CD14-positive monocyte (primary cell): ENCODE measurements at regions not wholly inside any gene's neighbourhood (a gene's known extent, or its start where the extent isn't known, plus 50 kb on each side); places are given as distances from the start of the nearest gene placed in this dataset.
A peak's percentile ranks its signal among the peaks of the same experiment; 100 is the strongest.

Experiments
- DNase-seq, 3 donors: peaks; one replicate each; pipeline ENCODE4 v3.0.0-alpha.2; 2011 to 2022
- H2AFZ ChIP-seq: 2 replicates; pipeline ENCODE4 v1.6.0; 2012; ENCODE audit warnings: mild to moderate bottlenecking, low read depth, low read length, inconsistent platforms; ENCODE audit not compliant: insufficient read depth, poor library complexity, severe bottlenecking
- H3K27ac ChIP-seq, 2 donors: 1 replicate in 1 of 2; 2 replicates in 1 of 2; pipeline ENCODE4 v1.5.1; 2012 to 2013; ENCODE audit warnings: low read length in 2 of 2, control low read depth in 1 of 2, inconsistent platforms in 1 of 2, low read depth in 1 of 2, mild to moderate bottlenecking in 1 of 2
- H3K27me3 ChIP-seq, 2 donors: one replicate each; pipeline versions ENCODE4 v1.6.0 to v1.6.1; 2011 to 2013; ENCODE audit warnings: low read length in 2 of 2; ENCODE audit not compliant: control insufficient read depth in 2 of 2, insufficient read depth in 2 of 2
- H3K36me3 ChIP-seq, 2 donors: replicated peaks in 1 of 2; 1 replicate in 1 of 2; 2 replicates in 1 of 2; pipeline versions ENCODE4 v1.5.1 to v1.6.1; 2012 to 2013; ENCODE audit warnings: low read length in 2 of 2, control low read depth in 1 of 2, inconsistent platforms in 1 of 2, mild to moderate bottlenecking in 1 of 2; ENCODE audit not compliant: insufficient read depth in 2 of 2, control insufficient read depth in 1 of 2
- H3K4me1 ChIP-seq, 2 donors: 1 replicate in 1 of 2; 2 replicates in 1 of 2; pipeline versions ENCODE4 v1.5.1 to v1.6.1; 2012 to 2013; ENCODE audit warnings: low read length in 2 of 2, control low read depth in 1 of 2, inconsistent platforms in 1 of 2, mild to moderate bottlenecking in 1 of 2, moderate library complexity in 1 of 2; ENCODE audit not compliant: insufficient read depth in 2 of 2, control insufficient read depth in 1 of 2
- H3K4me2 ChIP-seq: replicated peaks from 2 replicates; pipeline ENCODE3; 2012; ENCODE audit warnings: low read length, moderate library complexity, mild to moderate bottlenecking; ENCODE audit not compliant: poor library complexity, severe bottlenecking; ENCODE audit errors: extremely low read depth
- H3K4me3 ChIP-seq, 3 experiments: fragments of 200-600 bp in 1 of 3; sonication (generic) in 1 of 3; replicated peaks in 1 of 3; 1 replicate in 2 of 3; 2 replicates in 1 of 3; pipeline ENCODE4 v1.5.1; 2011 to 2013; ENCODE audit warnings: low read length in 3 of 3, mild to moderate bottlenecking in 3 of 3, control low read depth in 2 of 3, low read depth in 2 of 3, inconsistent platforms in 1 of 3, moderate library complexity in 1 of 3
- H3K79me2 ChIP-seq: 2 replicates; pipeline ENCODE4 v1.6.0; 2012; ENCODE audit warnings: mild to moderate bottlenecking, control low read depth, inconsistent platforms, low read length, moderate library complexity; ENCODE audit not compliant: insufficient read depth
- H3K9ac ChIP-seq: 2 replicates; pipeline ENCODE4 v1.6.0; 2017; ENCODE audit warnings: low read length, mild to moderate bottlenecking; ENCODE audit not compliant: insufficient read depth, poor library complexity, severe bottlenecking
- H3K9me3 ChIP-seq, 2 donors: replicated peaks in 1 of 2; 1 replicate in 1 of 2; 2 replicates in 1 of 2; pipeline versions ENCODE4 v1.5.1 to v1.6.1; 2012 to 2013; ENCODE audit warnings: low read length in 2 of 2, control low read depth in 1 of 2; ENCODE audit not compliant: control insufficient read depth in 1 of 2, insufficient read depth in 1 of 2
- H4K20me1 ChIP-seq: 2 replicates; pipeline ENCODE4 v1.6.0; 2012; ENCODE audit warnings: mild to moderate bottlenecking, low read length, control low read depth, moderate library complexity; ENCODE audit not compliant: insufficient read depth
- H3K27ac Mint-ChIP-seq, 7 donors: one replicate each; pipeline ENCODE4 v1.8.0; 2020; ENCODE audit warnings: mild to moderate bottlenecking in 7 of 7, mixed read lengths in 7 of 7, moderate library complexity in 6 of 7, inconsistent platforms in 2 of 7
- H3K27me3 Mint-ChIP-seq, 3 donors: one replicate each; pipeline ENCODE4 v1.8.0; 2021 to 2022; ENCODE audit warnings: low read depth in 3 of 3, mild to moderate bottlenecking in 3 of 3, mixed read lengths in 3 of 3, moderate library complexity in 3 of 3, inconsistent platforms in 1 of 3
- H3K36me3 Mint-ChIP-seq, 2 donors: one replicate each; pipeline ENCODE4 v1.8.0; 2020; ENCODE audit warnings: mixed read lengths in 2 of 2, inconsistent platforms in 1 of 2, mild to moderate bottlenecking in 1 of 2
- H3K4me1 Mint-ChIP-seq: one replicate; pipeline ENCODE4 v1.8.0; 2020; ENCODE audit warnings: mild to moderate bottlenecking, mixed read lengths
- H3K4me3 Mint-ChIP-seq, 2 donors: one replicate each; pipeline ENCODE4 v1.8.0; 2020; ENCODE audit warnings: mild to moderate bottlenecking in 2 of 2, mixed read lengths in 2 of 2, moderate library complexity in 1 of 2
- H3K9me3 Mint-ChIP-seq, 7 donors: one replicate each; pipeline ENCODE4 v1.8.0; 2020 to 2022; ENCODE audit warnings: mixed read lengths in 7 of 7, mild to moderate bottlenecking in 6 of 7, moderate library complexity in 6 of 7, inconsistent platforms in 2 of 7
- WGBS: methylation state at CpG from one replicate; pipeline ENCODE4 v1.1.5; 2013; ENCODE audit warnings: missing lambda C conversion rate; ENCODE audit not compliant: insufficient coverage; 5-methylcytosine and 5-hydroxymethylcytosine counted together
- intact Hi-C, 2 donors: fragments of 100-400 bp; cut with micrococcal nuclease; formaldehyde crosslinking; loops; one replicate each; pipeline versions ENCODE4 v1.15.0 to v1.15.1; 2023
- TF ChIP-seq, protein P1 (sequence below): fragments of 200-600 bp; IDR thresholded peaks from one replicate; pipeline ENCODE4 v1.8.0; 2022; ENCODE audit warnings: antibody characterized with exemption, mild to moderate bottlenecking

GRCh38 chr1:30650968-30651320 lies 72.4 kb downstream of the MATN1 start:
- Histone ChIP-seq H3K36me3 (no peaks in the 10 kb centered on the region), H3K27me3 (no peaks in the 10 kb centered on the region), H3K4me1 (no peaks in the 10 kb centered on the region), H3K79me2 (no peaks in the 10 kb centered on the region), H3K4me3 (no peak overlapping the region), H3K9ac (no peak overlapping the region), H3K9me3 (peaks cover 0 to 17% of the 10 kb centered on the region in 2 donors), H2AFZ (no peak overlapping the region), H4K20me1 (no peaks in the 10 kb centered on the region), H3K4me2 (no peak overlapping the region), H3K27ac (no peak overlapping the region)
- Mint-ChIP-seq H3K4me1 (peaks cover 2% of the 10 kb centered on the region), H3K9me3 (peaks cover 2 to 15% (median 10%) of the 10 kb centered on the region in 7 donors), H3K27me3 (peaks cover 17 to 32% (median 24%) of the 10 kb centered on the region in 3 donors), H3K4me3 (no peak overlapping the region), H3K36me3 (no peaks in the 10 kb centered on the region), H3K27ac (no peak overlapping the region)
- TF ChIP-seq, protein P1, sequence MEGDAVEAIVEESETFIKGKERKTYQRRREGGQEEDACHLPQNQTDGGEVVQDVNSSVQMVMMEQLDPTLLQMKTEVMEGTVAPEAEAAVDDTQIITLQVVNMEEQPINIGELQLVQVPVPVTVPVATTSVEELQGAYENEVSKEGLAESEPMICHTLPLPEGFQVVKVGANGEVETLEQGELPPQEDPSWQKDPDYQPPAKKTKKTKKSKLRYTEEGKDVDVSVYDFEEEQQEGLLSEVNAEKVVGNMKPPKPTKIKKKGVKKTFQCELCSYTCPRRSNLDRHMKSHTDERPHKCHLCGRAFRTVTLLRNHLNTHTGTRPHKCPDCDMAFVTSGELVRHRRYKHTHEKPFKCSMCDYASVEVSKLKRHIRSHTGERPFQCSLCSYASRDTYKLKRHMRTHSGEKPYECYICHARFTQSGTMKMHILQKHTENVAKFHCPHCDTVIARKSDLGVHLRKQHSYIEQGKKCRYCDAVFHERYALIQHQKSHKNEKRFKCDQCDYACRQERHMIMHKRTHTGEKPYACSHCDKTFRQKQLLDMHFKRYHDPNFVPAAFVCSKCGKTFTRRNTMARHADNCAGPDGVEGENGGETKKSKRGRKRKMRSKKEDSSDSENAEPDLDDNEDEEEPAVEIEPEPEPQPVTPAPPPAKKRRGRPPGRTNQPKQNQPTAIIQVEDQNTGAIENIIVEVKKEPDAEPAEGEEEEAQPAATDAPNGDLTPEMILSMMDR = no peak
- intact Hi-C loops = no loop called here
- WGBS = 80% methylated on average over 7 of the region's 7 CpGs
- DNase-seq = no peak

DNA sequence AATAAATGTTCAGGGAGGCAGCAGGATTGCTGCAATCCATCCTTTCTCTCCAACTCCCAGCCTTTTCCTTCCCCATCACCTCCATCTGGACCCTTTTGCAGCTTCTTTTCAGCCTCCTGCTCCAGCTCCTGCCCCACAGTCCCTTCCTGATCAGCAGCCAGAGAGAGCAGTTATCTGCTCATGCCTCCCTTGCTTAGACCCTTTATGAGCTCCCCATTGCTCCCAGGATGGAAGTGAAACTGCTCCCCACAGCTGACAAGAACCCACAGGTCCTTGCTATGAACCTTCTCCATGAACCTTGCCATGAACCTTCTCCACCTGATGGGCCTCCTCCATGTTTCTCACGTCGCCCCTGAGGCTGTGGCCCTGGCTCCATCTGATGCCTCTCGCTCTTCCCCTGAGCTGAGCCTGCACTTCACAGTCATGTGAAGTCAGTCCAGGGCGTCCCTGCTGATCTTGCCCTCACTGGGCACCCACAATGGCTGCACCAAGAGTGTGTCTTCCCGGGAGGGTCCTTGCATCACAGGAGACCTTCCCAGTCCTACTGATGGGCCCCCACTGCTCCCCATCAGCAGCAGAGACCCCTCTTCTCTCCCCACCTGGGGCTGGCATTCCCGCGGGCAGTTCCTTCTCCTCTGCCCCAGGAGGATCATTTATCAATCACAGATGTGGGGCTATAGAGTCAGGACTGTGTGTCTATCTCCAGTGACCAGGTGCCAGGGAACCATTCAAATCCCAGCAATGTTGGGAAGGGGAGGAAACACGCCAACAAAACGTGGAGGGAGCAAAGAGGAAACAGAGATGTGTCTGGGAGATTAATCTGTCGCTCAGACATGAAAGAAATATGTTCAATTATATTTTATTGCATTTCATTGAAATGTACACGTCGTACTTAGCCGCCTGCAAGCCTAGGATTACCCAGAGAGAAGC lies 73.1 kb downstream of the MATN1 start:
- Histone ChIP-seq H3K36me3 (no peaks in the 10 kb centered on the region), H3K27me3 (no peaks in the 10 kb centered on the region)
- H3K27me3 Mint-ChIP-seq = peaks cover 15 to 35% (median 31%) of the 10 kb centered on the region in 3 donors

More for the DNA sequence above, 73.1 kb downstream of the MATN1 start:
- TF ChIP-seq, protein P1 = no peak
- WGBS = 58% methylated on average over 9 of the region's 13 CpGs
- H3K4me3 ChIP-seq = no peak overlapping the region
- Mint-ChIP-seq H3K27ac (peak overlapping the region in 1 of 7 donors; percentile 10), H3K9me3 (peaks cover 2 to 12% (median 8%) of the 10 kb centered on the region in 7 donors), H3K36me3 (no peaks in the 10 kb centered on the region), H3K4me1 (peaks cover 2% of the 10 kb centered on the region), H3K4me3 (no peak overlapping the region)
- no peaks in the 10 kb centered on the region for H3K79me2 ChIP-seq
- no peak overlapping the region for H3K4me2 ChIP-seq
- H2AFZ ChIP-seq = no peak overlapping the region
- no peak for DNase-seq
- peaks cover 0 to 11% of the 10 kb centered on the region in 2 donors for H3K9me3 ChIP-seq
- no peaks in the 10 kb centered on the region for H4K20me1 ChIP-seq
- intact Hi-C loops = no loop called here
- no peaks in the 10 kb centered on the region for H3K4me1 ChIP-seq
- H3K9ac ChIP-seq = no peak overlapping the region
- no peak overlapping the region for H3K27ac ChIP-seq
